GM21526 (cell line): ENCODE measurements at regions not wholly inside any gene's neighbourhood (a gene's known extent, or its start where the extent isn't known, plus 50 kb on each side); places are given as distances from the start of the nearest gene placed in this dataset.
A peak's percentile ranks its signal among the peaks of the same experiment; 100 is the strongest.

Experiments used
- ATAC-seq: cut with Tn5 transposase; IDR thresholded peaks from one replicate; pipeline ENCODE4 v1.9.1; 2021; ENCODE audit warnings: moderate library complexity; ENCODE audit not compliant: unreplicated experiment, low FRiP score

DNA sequence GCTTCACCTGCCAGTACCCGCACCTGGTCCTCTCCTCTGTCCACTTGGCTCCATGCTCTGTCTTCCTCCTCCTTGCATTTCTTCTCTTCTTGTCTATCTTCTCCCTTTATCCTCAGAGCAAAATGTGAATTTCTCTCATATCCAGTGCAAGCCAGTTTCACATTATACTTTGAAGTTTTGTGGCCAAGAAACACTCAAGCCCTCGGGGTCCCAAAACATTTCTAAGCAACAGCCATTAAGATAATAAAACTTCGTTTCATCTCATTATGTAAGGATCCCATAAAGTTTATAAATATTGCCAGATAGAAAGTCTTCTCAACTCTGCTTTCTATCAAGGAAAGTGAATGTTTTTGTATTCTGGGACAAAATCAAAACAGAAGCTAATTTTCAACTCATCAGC lies 178.8 kb downstream of the SNX18 start:
- no peak for ATAC-seq

- no peak for ATAC-seq
Observed at GRCh38 chr5:54695198-54695966, 177.8 kb downstream of the SNX18 start.

GRCh38 chr5:54693936-54694657 lies 176.5 kb downstream of the SNX18 start:
- no peak for ATAC-seq

GRCh38 chr5:54692631-54693030 lies 175.1 kb downstream of the SNX18 start:
- ATAC-seq: no peak

DNA sequence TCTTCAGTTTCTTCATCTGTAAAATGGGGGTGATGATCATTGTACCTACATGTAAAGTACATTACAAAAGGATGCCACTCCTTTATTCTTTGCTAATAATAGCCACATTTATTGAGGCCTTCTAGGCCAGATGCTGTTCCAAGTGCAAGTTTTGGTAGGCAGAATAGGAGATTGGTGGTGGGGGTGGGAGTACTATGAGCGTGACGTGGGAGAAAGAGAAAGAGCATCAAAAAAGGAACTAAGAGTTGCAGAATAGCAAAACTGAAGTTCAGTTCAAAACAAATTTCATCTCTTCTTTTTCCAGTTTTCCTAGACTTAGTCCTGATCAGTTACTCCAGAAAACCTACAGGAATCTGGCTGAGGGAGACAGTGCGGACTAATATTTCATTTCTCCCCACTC lies 174.1 kb downstream of the SNX18 start:
- no peak for ATAC-seq

- no peak for ATAC-seq
Observed at GRCh38 chr5:54689411-54690251, 172.1 kb downstream of the SNX18 start.

DNA sequence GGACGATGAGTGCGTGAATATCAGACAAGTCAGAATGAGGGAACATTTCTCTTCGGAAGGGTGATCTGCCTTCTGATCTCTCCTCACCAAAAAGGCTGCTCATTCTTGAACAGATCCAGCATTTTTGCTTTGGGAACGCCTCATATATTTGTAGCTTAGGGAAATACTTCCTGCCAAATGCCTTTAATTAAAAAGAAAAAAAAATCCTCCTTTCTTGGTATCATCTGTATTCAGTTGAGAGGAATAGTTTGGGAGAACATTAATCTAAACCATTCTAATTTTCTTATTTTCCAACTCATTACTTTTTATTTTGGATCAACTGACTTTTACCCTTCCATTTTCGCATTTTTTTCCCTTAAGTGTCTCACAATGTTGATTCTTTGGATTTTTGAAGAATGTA lies 163.4 kb downstream of the SNX18 start:
- no peak for ATAC-seq

- ATAC-seq: no peak
Observed at GRCh38 chr5:54679686-54680085, 162.1 kb downstream of the SNX18 start.

DNA sequence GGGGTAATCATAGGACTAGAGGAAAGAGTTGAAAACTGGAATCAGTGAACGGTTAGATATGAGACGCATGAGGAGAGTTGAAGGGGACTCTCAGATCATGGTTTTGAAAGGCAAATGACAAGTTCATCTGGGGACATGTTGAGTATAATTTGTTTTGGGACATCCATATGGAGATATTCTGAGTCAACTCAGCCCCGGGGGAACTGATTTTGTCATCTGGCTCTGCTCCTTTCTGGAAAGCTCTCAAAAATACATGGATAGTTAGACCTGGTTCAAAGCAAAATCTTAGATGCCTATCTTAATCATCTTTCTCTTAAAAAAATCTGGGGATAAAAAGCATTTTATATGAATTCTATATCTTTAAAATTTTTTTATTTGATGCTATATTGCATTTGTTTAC lies 161.2 kb downstream of the SNX18 start:
- ATAC-seq: no peak

- ATAC-seq: no peak
Observed at GRCh38 chr5:54676481-54677340, 159.2 kb downstream of the SNX18 start.

- peak; percentile 82 for ATAC-seq
Observed at GRCh38 chr5:54673523-54674225, 156.1 kb downstream of the SNX18 start.

DNA sequence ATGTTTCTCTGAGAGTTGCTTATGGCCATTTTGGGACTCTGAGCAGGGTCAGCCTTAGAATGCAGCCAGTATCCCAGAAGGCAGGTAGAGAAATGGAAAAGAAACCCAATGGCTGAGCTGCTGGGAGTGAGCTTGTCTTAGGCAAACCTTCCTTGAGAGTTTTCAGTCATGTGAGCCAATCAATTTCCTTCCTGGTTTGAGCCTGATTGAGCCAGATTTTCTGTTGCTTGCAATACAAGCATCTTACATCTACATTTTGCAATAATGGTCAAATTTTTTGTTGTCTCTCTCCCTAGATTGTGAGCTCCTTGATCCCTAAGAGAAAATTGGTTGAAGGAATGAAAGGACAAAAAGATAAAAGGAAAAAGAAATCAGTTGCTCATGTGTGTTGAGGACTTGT lies 155.3 kb downstream of the SNX18 start:
- ATAC-seq: no peak

DNA sequence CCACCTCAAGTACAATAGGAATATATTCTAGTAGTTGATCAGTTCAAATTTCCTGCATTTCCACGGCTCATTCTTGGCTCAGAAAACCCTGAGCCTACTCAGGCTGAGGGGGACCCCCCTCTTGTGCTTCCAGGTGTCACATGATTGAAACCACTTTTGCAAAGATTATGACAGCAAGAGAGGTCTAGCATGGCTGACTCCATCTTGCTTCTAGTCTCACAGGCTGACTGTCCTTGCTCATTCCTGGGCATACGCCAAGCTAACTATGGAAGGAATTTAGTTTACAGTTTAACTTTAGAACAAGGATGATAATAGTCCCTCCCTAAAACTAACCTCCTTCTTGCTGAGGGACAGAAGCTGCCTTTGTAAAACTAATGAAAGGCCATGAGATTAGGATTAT lies 154.1 kb downstream of the SNX18 start:
- ATAC-seq: no peak

- no peak for ATAC-seq
Observed at GRCh38 chr5:54671111-54671531, 153.6 kb downstream of the SNX18 start.

GRCh38 chr5:54670281-54670680 lies 152.7 kb downstream of the SNX18 start:
- no peak for ATAC-seq

- no peak for ATAC-seq
Observed at GRCh38 chr5:54669845-54670244, 152.3 kb downstream of the SNX18 start.

DNA sequence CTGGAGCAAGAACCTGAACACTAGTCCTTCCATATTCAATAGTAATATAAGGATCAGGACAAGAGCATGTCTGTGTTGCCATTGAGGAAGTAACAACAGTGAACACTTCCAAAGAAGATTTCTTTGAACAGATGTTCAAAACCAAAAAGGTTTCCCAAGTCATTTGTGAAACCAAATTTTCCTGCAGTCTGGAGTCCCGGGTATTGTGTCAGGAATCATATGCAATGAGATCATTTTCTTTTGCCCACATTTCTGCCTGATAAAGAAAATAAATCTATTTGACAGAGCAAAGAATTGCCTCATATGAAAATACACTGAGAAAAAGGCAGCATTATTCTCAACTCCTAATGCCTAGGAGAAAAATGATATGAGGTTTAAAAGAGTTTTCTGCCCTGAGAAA lies 151.7 kb downstream of the SNX18 start:
- ATAC-seq: no peak

- ATAC-seq: no peak
Observed at GRCh38 chr5:54668096-54668495, 150.5 kb downstream of the SNX18 start.

DNA sequence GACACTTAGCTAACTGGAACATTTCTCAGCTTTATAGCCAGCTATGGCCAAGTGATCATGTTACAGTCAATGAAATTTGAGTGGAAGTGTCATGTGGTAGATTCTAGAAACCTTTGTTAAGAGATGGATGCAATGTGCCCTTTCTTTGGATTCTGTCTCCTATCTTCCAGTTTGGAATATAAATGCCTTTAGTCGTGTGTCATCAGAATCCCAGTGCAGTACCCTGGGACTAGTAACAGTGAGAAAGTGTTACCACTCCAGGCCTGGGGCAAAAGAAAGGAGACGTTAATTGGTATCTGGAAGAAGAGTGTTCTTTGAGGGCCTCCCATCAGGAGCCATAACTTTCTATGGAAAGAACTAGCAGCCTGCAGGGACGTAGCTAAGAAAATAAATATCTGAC lies 149.6 kb downstream of the SNX18 start:
- ATAC-seq: no peak

- ATAC-seq: no peak
Observed at GRCh38 chr5:54663866-54664265, 146.3 kb downstream of the SNX18 start.
